GM13976 (cell line): ENCODE measurements at regions not wholly inside any gene's neighbourhood (a gene's known extent, or its start where the extent isn't known, plus 50 kb on each side); places are given as distances from the start of the nearest gene placed in this dataset.
A peak's percentile ranks its signal among the peaks of the same experiment; 100 is the strongest.

Experiments used
- DNase-seq: peaks from one replicate; pipeline ENCODE4 v3.0.0; 2012; ENCODE audit warnings: low spot score
- CTCF ChIP-seq: IDR thresholded peaks from 2 replicates; pipeline ENCODE4 v1.5.1; 2012; ENCODE audit warnings: borderline replicate concordance, mild to moderate bottlenecking; ENCODE audit not compliant: insufficient read depth; ENCODE audit errors: extremely low read depth, missing control alignments, control extremely low read depth
- in situ Hi-C: fragments of 300-500 bp; cut with MboI; formaldehyde crosslinking; loops from one replicate; pipeline ENCODE4 v1.12.0; 2022; ENCODE audit warnings: low sequenced_read_pairs, mixed read lengths, inconsistent platforms; ENCODE audit not compliant: unreplicated experiment

GRCh38 chr1:214993419-214993818 is 89.1 kb upstream of the KCNK2 start:
- no peak for DNase-seq
- in situ Hi-C loops = no loop called here
- no peak for TF ChIP-seq CTCF

- TF ChIP-seq CTCF = no peak
- no peak for DNase-seq
- in situ Hi-C loops = no loop called here
Observed at GRCh38 chr1:214997685-214998084, 84.9 kb upstream of the KCNK2 start.

- DNase-seq = peak; percentile 34
- in situ Hi-C loops = no loop called here
- no peak for TF ChIP-seq CTCF
Observed at GRCh38 chr1:215001419-215002021, 81.0 kb upstream of the KCNK2 start.

- TF ChIP-seq CTCF = no peak
- in situ Hi-C loops = no loop called here
- no peak for DNase-seq
Observed at GRCh38 chr1:215002471-215002870, 80.1 kb upstream of the KCNK2 start.

- DNase-seq = no peak
- TF ChIP-seq CTCF = no peak
- in situ Hi-C loops = no loop called here
Observed at GRCh38 chr1:215003686-215004085, 78.9 kb upstream of the KCNK2 start.

GRCh38 chr1:215004121-215004827 is 78.3 kb upstream of the KCNK2 start:
- in situ Hi-C loops = no loop called here
- no peak for DNase-seq
- no peak for TF ChIP-seq CTCF
